Loucy (cell line): ENCODE measurements at regions not wholly inside any gene's neighbourhood (a gene's known extent, or its start where the extent isn't known, plus 50 kb on each side); places are given as distances from the start of the nearest gene placed in this dataset.

Source experiments
- H2AFZ ChIP-seq: fragments of 200-600 bp; sonication (generic); 2 replicates; pipeline ENCODE4 v1.6.0; 2016; ENCODE audit warnings: antibody characterized with exemption, mild to moderate bottlenecking, low read length, moderate library complexity
- H3F3A ChIP-seq: fragments of 200-600 bp; 2 replicates; pipeline ENCODE4 v1.6.0; 2016; ENCODE audit warnings: antibody characterized with exemption, low read depth, mild to moderate bottlenecking
- H3K27me3 ChIP-seq: fragments of 200-600 bp; sonication (generic); 2 replicates; pipeline ENCODE4 v1.6.1; 2014; ENCODE audit warnings: low read length, mild to moderate bottlenecking; ENCODE audit not compliant: insufficient read depth, poor library complexity, severe bottlenecking
- H3K36me3 ChIP-seq: fragments of 200-600 bp; sonication (generic); 2 replicates; pipeline ENCODE4 v1.6.1; 2016; ENCODE audit warnings: low read length; ENCODE audit not compliant: insufficient read depth
- H3K4me1 ChIP-seq: fragments of 200-600 bp; sonication (generic); 2 replicates; pipeline ENCODE4 v1.5.1; 2014; ENCODE audit warnings: low read length, mild to moderate bottlenecking; ENCODE audit not compliant: insufficient read depth, poor library complexity, severe bottlenecking
- H3K4me2 ChIP-seq: fragments of 200-600 bp; sonication (generic); 2 replicates; pipeline ENCODE4 v1.6.0; 2014; ENCODE audit warnings: antibody characterized with exemption, low read length, low read depth, mild to moderate bottlenecking; ENCODE audit not compliant: poor library complexity, severe bottlenecking
- H3K4me3 ChIP-seq: fragments of 200-600 bp; sonication (generic); 2 replicates; pipeline ENCODE4 v1.5.1; 2014; ENCODE audit warnings: low read length, mild to moderate bottlenecking, mixed read lengths; ENCODE audit not compliant: poor library complexity, severe bottlenecking
- H3K79me2 ChIP-seq: fragments of 200-600 bp; sonication (generic); 2 replicates; pipeline ENCODE4 v1.6.1; 2014; ENCODE audit warnings: low read length; ENCODE audit not compliant: insufficient read depth
- H3K9ac ChIP-seq: fragments of 200-600 bp; sonication (generic); 2 replicates; pipeline ENCODE4 v1.6.0; 2014; ENCODE audit warnings: mild to moderate bottlenecking, low read depth, low read length, moderate library complexity; ENCODE audit not compliant: poor library complexity, severe bottlenecking
- H3K9me2 ChIP-seq: fragments of 200-600 bp; sonication (generic); replicated peaks from 2 replicates; pipeline ENCODE4 v1.6.1; 2016; ENCODE audit warnings: low read depth, low read length, mixed read lengths
- H3K9me3 ChIP-seq: fragments of 200-600 bp; sonication (generic); 2 replicates; pipeline ENCODE4 v1.6.1; 2014; ENCODE audit warnings: mild to moderate bottlenecking, antibody characterized with exemption, low read length, low read depth; ENCODE audit not compliant: insufficient read depth
- H4K20me1 ChIP-seq: fragments of 200-600 bp; sonication (generic); 2 replicates; pipeline ENCODE4 v1.6.0; 2014; ENCODE audit warnings: antibody characterized with exemption, low read length, mild to moderate bottlenecking; ENCODE audit not compliant: insufficient read depth, poor library complexity, severe bottlenecking
- EZH2phosphoT487 ChIP-seq: fragments of 200-600 bp; IDR thresholded peaks from 2 replicates; pipeline ENCODE4 v1.6.1; 2018; ENCODE audit warnings: antibody characterized with exemption, mild to moderate bottlenecking, moderate library complexity, borderline replicate concordance
- TF ChIP-seq, protein P1 (sequence below): fragments of 200-600 bp; sonication (generic); conservative IDR thresholded peaks from 2 replicates; pipeline ENCODE4 v1.5.1; 2014; ENCODE audit warnings: mild to moderate bottlenecking, antibody characterized with exemption, low read length

DNA sequence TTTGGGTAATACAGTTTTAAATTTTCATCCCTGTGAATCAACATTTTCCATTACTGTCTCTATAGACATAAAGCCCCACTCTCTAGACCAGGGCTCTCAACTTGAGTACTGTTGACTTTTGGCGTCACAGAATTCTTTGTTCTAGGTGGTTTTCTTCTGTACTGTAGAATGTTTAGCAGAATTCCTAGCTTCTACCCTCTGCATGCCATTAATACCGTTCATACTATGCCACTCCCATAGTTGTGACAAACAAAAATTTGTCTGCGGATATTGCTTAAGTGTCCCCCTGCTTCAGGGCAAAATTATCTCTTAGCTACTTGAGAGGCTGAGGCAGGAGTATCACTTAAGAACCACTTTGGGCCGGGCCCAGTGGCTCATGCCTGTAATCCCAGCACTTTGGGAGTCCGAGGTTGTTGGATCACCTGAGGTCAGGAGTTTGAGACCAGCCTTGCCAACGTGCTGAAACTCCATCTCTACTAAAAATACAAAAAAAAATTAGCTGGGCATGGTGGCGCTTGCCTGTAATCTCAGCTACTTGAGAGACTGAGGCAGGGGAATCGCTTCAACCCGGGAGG is 57.3 kb upstream of the NRG3 start:
- H3K79me2 ChIP-seq = no peaks in the 10 kb centered on the region
- no peaks in the 10 kb centered on the region for H4K20me1 ChIP-seq
- no peaks in the 10 kb centered on the region for H3K9me3 ChIP-seq
- no peaks in the 10 kb centered on the region for H3K4me1 ChIP-seq
- no peak overlapping the region for H3K4me3 ChIP-seq
- H3F3A ChIP-seq = no peaks in the 10 kb centered on the region
- no peaks in the 10 kb centered on the region for H3K27me3 ChIP-seq
- H3K4me2 ChIP-seq = no peak overlapping the region
- no peak overlapping the region for H3K9ac ChIP-seq
- TF ChIP-seq EZH2phosphoT487 = no peak
- TF ChIP-seq, protein P1, sequence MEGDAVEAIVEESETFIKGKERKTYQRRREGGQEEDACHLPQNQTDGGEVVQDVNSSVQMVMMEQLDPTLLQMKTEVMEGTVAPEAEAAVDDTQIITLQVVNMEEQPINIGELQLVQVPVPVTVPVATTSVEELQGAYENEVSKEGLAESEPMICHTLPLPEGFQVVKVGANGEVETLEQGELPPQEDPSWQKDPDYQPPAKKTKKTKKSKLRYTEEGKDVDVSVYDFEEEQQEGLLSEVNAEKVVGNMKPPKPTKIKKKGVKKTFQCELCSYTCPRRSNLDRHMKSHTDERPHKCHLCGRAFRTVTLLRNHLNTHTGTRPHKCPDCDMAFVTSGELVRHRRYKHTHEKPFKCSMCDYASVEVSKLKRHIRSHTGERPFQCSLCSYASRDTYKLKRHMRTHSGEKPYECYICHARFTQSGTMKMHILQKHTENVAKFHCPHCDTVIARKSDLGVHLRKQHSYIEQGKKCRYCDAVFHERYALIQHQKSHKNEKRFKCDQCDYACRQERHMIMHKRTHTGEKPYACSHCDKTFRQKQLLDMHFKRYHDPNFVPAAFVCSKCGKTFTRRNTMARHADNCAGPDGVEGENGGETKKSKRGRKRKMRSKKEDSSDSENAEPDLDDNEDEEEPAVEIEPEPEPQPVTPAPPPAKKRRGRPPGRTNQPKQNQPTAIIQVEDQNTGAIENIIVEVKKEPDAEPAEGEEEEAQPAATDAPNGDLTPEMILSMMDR = no peak
- H2AFZ ChIP-seq = no peak overlapping the region
- no peaks in the 10 kb centered on the region for H3K9me2 ChIP-seq
- no peaks in the 10 kb centered on the region for H3K36me3 ChIP-seq

DNA sequence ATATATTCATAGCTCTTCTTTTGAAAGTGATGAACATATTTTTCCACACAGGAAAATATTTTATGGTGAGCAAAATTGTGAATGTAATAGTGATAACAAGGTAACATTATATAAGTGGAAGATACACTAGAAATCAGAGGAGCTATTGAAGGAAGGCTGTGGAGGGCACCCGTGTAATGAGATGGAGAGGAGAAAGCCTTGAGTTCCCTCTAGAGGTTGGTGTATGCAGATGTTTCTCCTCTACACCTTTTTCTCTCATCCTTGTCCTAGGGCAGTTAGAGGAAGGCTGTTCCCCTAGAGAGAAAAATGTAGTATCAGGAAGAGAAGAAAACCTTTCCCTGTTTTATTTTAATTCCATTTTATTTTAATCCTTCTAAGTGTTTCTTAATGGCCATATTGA is 54.6 kb upstream of the NRG3 start:
- Histone ChIP-seq H3K79me2 (no peaks in the 10 kb centered on the region), H3F3A (no peaks in the 10 kb centered on the region), H3K9ac (no peak overlapping the region), H3K4me1 (no peaks in the 10 kb centered on the region), H3K4me3 (no peak overlapping the region), H4K20me1 (no peaks in the 10 kb centered on the region), H3K9me2 (no peaks in the 10 kb centered on the region), H2AFZ (no peak overlapping the region), H3K36me3 (no peaks in the 10 kb centered on the region), H3K9me3 (no peaks in the 10 kb centered on the region), H3K4me2 (no peak overlapping the region), H3K27me3 (no peaks in the 10 kb centered on the region)
- TF ChIP-seq, protein P1 = peak; percentile 44
- TF ChIP-seq EZH2phosphoT487 = no peak
